H1 (cell line): ENCODE measurements at regions not wholly inside any gene's neighbourhood (a gene's known extent, or its start where the extent isn't known, plus 50 kb on each side); places are given as distances from the start of the nearest gene placed in this dataset.

ENCODE experiments used
- MAFK ChIP-seq: IDR thresholded peaks from 2 replicates; pipeline ENCODE4 v1.6.1; 2012; ENCODE audit warnings: low read depth, mild to moderate bottlenecking, improper control_type of control experiment, low read length
- POLR2AphosphoS5 ChIP-seq: IDR thresholded peaks from 2 replicates; pipeline ENCODE4 v1.6.1; 2011; ENCODE audit warnings: low read depth, low read length

- TF ChIP-seq MAFK (no peak), POLR2AphosphoS5 (no peak)
Observed at GRCh38 chr9:135275571-135276289, 188.3 kb downstream of the OLFM1 start (continued).
